NT2/D1 (cell line): ENCODE measurements at regions not wholly inside any gene's neighbourhood (a gene's known extent, or its start where the extent isn't known, plus 50 kb on each side); places are given as distances from the start of the nearest gene placed in this dataset.

ENCODE experiments used
- DNase-seq: peaks from one replicate; pipeline ENCODE4 v3.0.0-alpha.2; 2011; ENCODE audit warnings: low read depth, low spot score
- H3K27me3 ChIP-seq: 2 replicates; pipeline ENCODE4 v1.6.0; 2011; ENCODE audit warnings: mild to moderate bottlenecking; ENCODE audit not compliant: insufficient read length, insufficient read depth
- H3K36me3 ChIP-seq: 2 replicates; pipeline ENCODE4 v1.6.1; 2011; ENCODE audit warnings: mild to moderate bottlenecking, low read length, mixed read lengths; ENCODE audit not compliant: insufficient read depth, insufficient read length
- H3K4me1 ChIP-seq: 2 replicates; pipeline ENCODE4 v1.5.1; 2011; ENCODE audit not compliant: insufficient read depth, insufficient read length
- H3K4me3 ChIP-seq: 2 replicates; pipeline ENCODE4 v1.5.1; 2011; ENCODE audit warnings: low read depth; ENCODE audit not compliant: insufficient read length
- H3K9ac ChIP-seq: 2 replicates; pipeline ENCODE4 v1.6.0; 2011; ENCODE audit warnings: low read depth; ENCODE audit not compliant: insufficient read length
- H3K9me3 ChIP-seq: 2 replicates; pipeline ENCODE4 v1.5.1; 2011; ENCODE audit warnings: mild to moderate bottlenecking, low read length; ENCODE audit not compliant: insufficient read depth
- SUZ12 ChIP-seq: IDR thresholded peaks from 2 replicates; pipeline ENCODE4 v1.6.1; 2011; ENCODE audit not compliant: insufficient read length, insufficient read depth; ENCODE audit errors: extremely low read depth
- YY1 ChIP-seq: IDR thresholded peaks from 2 replicates; pipeline ENCODE4 v1.6.1; 2011; ENCODE audit not compliant: insufficient read length, insufficient read depth
- ZNF274 ChIP-seq: IDR thresholded peaks from 2 replicates; pipeline ENCODE4 v1.6.1; 2011; ENCODE audit warnings: mild to moderate bottlenecking, low read depth, low read length

DNA sequence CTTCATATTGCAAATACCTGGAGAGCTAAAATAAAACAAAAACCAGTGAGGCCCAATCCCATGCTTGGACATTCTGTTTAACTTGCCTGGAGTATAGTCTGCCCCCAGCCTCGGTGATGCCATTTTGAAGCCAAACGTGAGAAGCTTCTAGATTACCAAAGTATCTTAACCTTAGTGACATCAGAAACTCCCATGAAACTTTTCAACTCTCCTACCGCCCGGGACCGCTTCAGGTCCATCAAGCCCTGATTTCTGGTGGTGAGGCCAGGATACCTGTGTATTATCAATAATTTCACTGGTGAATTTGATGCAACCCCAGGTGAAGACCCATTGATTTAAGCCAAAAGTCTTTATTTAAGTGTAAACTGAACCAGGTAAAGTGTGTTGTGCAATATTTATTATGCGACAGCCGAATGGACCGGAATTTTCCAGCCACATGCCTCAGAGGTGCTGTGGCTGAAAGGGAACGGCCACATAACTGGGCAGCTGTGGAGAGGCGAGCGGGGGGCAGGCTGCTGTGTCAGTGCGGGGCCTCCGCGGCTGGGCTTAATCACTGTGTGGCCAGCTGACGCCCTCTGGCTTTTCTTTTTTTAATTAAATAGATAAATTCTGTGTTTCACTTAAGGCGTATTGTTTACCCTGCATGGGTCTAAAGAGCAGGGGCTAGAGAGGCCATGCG lies 385.5 kb upstream of the B3GAT1 start:
- Histone ChIP-seq H3K9ac (no peak overlapping the region), H3K4me3 (no peak overlapping the region), H3K36me3 (no peaks in the 10 kb centered on the region), H3K9me3 (no peaks in the 10 kb centered on the region), H3K4me1 (no peaks in the 10 kb centered on the region), H3K27me3 (no peaks in the 10 kb centered on the region)
- DNase-seq, result no peak
- TF ChIP-seq SUZ12 (no peak), ZNF274 (no peak), YY1 (no peak)

DNA sequence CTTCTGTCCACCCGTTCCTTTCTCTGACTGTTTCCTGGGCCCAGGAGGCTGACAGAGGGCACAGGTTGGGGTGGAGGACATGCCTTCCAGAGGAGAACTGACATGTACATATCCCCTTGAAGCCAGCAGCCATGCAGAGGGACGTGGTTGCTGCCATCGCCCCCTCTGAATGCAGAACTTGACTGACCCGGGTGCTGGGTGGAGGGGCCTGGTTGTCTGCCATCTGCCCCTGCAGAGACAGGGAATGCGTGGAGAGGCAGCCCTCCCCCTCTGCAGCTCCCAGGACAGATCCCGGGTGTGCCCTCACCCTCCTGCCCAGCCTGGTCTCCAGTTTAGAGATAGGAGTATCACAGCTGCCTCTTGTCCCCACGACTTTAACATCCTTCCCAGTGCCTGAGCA lies 383.0 kb upstream of the B3GAT1 start:
- H3K27me3 ChIP-seq, result no peaks in the 10 kb centered on the region
- H3K9ac ChIP-seq, result no peak overlapping the region
- H3K9me3 ChIP-seq, result no peaks in the 10 kb centered on the region
- H3K4me1 ChIP-seq, result no peaks in the 10 kb centered on the region
- no peak for DNase-seq
- no peak overlapping the region for H3K4me3 ChIP-seq
- H3K36me3 ChIP-seq, result no peaks in the 10 kb centered on the region
- TF ChIP-seq ZNF274 (no peak), SUZ12 (no peak), YY1 (no peak)

DNA sequence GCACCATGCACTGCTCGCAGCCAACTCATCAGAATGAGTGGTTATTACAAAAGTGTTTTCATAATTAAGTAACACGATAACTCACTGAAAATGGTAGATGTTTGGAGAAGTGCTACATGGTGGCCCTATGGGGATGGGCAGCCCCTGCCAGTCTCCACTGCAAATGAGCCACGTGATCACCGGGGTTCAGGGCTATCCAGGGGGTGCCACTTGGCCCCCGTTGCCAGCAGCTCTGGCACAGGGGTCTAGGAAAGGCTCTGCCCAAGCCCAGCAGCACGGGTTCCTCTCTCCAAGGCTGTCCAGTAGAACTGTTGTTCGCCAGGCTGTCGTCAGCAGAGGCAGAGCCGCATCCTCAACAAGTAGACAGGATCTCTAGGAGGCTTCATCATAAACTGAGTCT lies 382.1 kb upstream of the B3GAT1 start:
- no peaks in the 10 kb centered on the region for H3K27me3 ChIP-seq
- H3K36me3 ChIP-seq, result no peaks in the 10 kb centered on the region
- H3K9me3 ChIP-seq, result no peaks in the 10 kb centered on the region
- no peak for DNase-seq
- no peak overlapping the region for H3K4me3 ChIP-seq
- no peak overlapping the region for H3K9ac ChIP-seq
- no peaks in the 10 kb centered on the region for H3K4me1 ChIP-seq
- TF ChIP-seq SUZ12, result no peak

DNA sequence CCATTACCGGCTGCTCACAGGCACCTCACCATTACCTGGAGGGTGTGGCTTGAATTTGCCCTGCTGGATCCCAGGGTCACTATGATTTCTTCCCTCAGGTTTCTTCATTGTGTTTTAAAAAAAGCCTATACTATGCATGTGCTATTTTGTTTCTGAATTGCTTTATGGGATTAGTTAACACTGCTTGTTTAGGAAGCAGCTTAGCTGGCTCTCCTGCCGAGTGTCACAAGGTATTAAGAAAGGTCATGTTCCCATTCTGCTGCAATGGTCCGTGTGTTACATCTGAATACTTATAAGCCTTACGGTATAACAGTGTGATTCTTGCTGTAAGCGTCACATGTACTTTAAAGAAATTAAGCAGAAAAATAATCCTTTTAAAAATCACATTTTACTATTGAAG lies 380.6 kb upstream of the B3GAT1 start:
- H3K27me3 ChIP-seq, result no peaks in the 10 kb centered on the region
- H3K4me3 ChIP-seq, result no peak overlapping the region
- TF ChIP-seq YY1 (no peak), SUZ12 (no peak), ZNF274 (no peak)
- H3K36me3 ChIP-seq, result no peaks in the 10 kb centered on the region
- no peaks in the 10 kb centered on the region for H3K9me3 ChIP-seq
- H3K4me1 ChIP-seq, result no peaks in the 10 kb centered on the region
- no peak for DNase-seq
- H3K9ac ChIP-seq, result no peak overlapping the region

DNA sequence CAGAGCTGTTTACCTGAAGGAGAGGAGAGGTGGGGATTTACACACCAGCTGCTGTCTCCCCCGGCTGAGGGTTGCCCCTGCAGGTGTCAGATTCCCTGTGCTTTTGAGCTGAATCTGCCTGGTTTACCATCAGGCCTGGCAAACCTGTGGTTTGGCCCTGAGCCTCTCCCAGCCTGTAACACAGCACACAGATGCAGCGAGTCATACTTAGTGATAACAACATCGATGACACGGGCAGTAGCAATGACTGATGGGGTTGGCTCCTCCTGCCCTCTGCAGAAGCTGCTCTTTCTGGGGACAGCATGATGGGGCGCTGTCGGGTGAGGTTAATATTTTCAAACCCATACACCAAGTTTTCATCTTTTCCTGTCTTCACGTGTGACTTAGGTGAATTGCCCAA lies 380.0 kb upstream of the B3GAT1 start:
- Histone ChIP-seq H3K27me3 (no peaks in the 10 kb centered on the region), H3K4me3 (no peak overlapping the region), H3K9ac (no peak overlapping the region), H3K9me3 (no peaks in the 10 kb centered on the region), H3K36me3 (no peaks in the 10 kb centered on the region), H3K4me1 (no peaks in the 10 kb centered on the region)
- no peak for TF ChIP-seq ZNF274
- no peak for TF ChIP-seq SUZ12
- no peak for TF ChIP-seq YY1
- DNase-seq, result no peak

DNA sequence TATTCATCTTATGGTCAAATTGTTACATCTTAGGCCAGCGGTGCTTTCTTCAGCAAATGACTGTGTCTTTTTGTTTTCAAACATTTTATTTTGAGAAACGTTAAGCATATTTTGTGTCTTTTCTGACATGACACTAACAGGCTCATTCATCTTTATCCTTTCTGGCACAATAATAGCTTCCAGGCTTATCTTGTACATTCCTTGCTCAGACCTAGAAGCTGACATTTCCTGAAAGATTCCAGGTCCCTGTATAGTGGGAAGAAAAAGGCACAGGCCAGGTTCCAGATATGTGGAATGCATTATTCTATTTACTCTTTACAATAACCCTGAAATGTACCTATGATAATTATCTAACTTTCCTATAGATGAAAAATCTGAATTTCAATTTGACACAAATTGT lies 379.1 kb upstream of the B3GAT1 start:
- Histone ChIP-seq H3K4me3 (no peak overlapping the region), H3K4me1 (no peaks in the 10 kb centered on the region), H3K27me3 (no peaks in the 10 kb centered on the region), H3K36me3 (no peaks in the 10 kb centered on the region), H3K9me3 (no peaks in the 10 kb centered on the region), H3K9ac (no peak overlapping the region)
- DNase-seq, result no peak
- TF ChIP-seq YY1 (no peak), SUZ12 (no peak), ZNF274 (no peak)

DNA sequence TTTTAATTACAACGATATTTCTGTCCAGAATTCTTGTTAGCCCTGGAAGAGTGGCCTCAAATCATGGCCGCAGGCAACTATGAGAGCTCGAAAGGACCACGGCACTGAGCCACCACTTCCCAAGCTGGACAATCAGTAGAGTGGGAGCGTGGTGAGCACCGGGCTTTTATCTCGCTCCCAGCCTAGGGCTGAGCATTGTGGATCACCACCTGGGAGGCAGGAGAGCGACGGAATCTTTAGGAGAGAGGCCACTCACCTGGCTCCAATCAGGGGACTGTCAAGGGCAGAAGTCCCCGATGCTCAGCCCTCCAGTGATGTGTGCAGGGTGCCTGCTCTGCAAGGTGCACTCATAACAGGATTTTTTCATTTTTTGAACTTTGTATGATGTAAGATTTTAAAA lies 377.1 kb upstream of the B3GAT1 start:
- no peak for TF ChIP-seq SUZ12
- no peak for TF ChIP-seq ZNF274
- no peak for TF ChIP-seq YY1
- no peaks in the 10 kb centered on the region for H3K27me3 ChIP-seq
- no peak overlapping the region for H3K4me3 ChIP-seq
- H3K9ac ChIP-seq, result no peak overlapping the region
- no peaks in the 10 kb centered on the region for H3K9me3 ChIP-seq
- no peak for DNase-seq
- no peaks in the 10 kb centered on the region for H3K4me1 ChIP-seq
- H3K36me3 ChIP-seq, result no peaks in the 10 kb centered on the region

DNA sequence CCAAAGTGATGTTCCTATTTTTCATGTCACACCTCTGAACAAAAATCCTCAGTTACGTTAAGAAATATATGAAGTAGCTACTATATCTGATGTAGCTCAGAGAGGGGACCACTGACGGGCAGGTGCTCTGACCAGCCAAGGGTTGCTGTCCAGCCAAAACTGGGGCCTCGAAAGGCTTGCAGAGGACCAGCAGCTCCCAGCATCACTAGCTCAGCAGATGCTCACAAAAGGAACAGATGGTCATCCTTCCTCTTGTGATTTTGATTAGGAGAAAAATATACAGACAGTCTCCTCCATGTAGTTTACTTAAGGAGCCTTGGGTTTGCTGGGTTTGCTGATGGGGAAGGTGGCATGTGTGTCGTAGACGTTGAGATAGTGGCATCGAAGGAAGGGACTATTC lies 374.6 kb upstream of the B3GAT1 start:
- TF ChIP-seq YY1 (no peak), ZNF274 (no peak), SUZ12 (no peak)
- no peak for DNase-seq
- H3K9me3 ChIP-seq, result no peaks in the 10 kb centered on the region
- H3K27me3 ChIP-seq, result no peaks in the 10 kb centered on the region
- H3K36me3 ChIP-seq, result no peaks in the 10 kb centered on the region
- no peak overlapping the region for H3K9ac ChIP-seq
- no peak overlapping the region for H3K4me3 ChIP-seq
- no peaks in the 10 kb centered on the region for H3K4me1 ChIP-seq
